Hepatocyte (in vitro differentiated cells): ENCODE measurements at regions not wholly inside any gene's neighbourhood (a gene's known extent, or its start where the extent isn't known, plus 50 kb on each side); places are given as distances from the start of the nearest gene placed in this dataset.

Source experiments
- DNase-seq: peaks from one replicate; pipeline ENCODE4 v3.0.0-alpha.2; 2016; ENCODE audit warnings: low spot score
- H2AFZ ChIP-seq: fragments of 200-600 bp; sonication (generic); 2 replicates; pipeline ENCODE4 v1.6.0; 2016; ENCODE audit warnings: antibody characterized with exemption, mild to moderate bottlenecking
- H3K27ac ChIP-seq: fragments of 200-600 bp; sonication (generic); 2 replicates; pipeline ENCODE4 v1.5.1; 2016; ENCODE audit warnings: mild to moderate bottlenecking
- H3K27me3 ChIP-seq: fragments of 200-600 bp; sonication (generic); 2 replicates; pipeline ENCODE4 v1.6.1; 2016
- H3K36me3 ChIP-seq: fragments of 200-600 bp; sonication (generic); replicated peaks from 2 replicates; pipeline ENCODE4 v1.5.1; 2016; ENCODE audit warnings: low read depth; ENCODE audit not compliant: insufficient read depth
- H3K4me1 ChIP-seq: fragments of 200-600 bp; sonication (generic); 2 replicates; pipeline ENCODE4 v1.5.1; 2016; ENCODE audit warnings: mild to moderate bottlenecking, moderate library complexity; ENCODE audit not compliant: insufficient read depth
- H3K4me2 ChIP-seq: fragments of 200-600 bp; sonication (generic); 2 replicates; pipeline ENCODE4 v1.6.0; 2016
- H3K4me3 ChIP-seq: fragments of 200-600 bp; sonication (generic); 2 replicates; pipeline ENCODE4 v1.5.1; 2016; ENCODE audit warnings: mild to moderate bottlenecking
- H3K79me2 ChIP-seq: fragments of 200-600 bp; sonication (generic); 2 replicates; pipeline ENCODE4 v1.6.0; 2017; ENCODE audit warnings: mild to moderate bottlenecking
- H3K9me2 ChIP-seq: fragments of 200-600 bp; sonication (generic); replicated peaks from 2 replicates; pipeline ENCODE4 v1.6.0; 2017; ENCODE audit warnings: mild to moderate bottlenecking; ENCODE audit not compliant: insufficient read depth
- H3K9me3 ChIP-seq: fragments of 200-600 bp; sonication (generic); 2 replicates; pipeline ENCODE4 v1.5.1; 2016; ENCODE audit warnings: low read depth, mild to moderate bottlenecking
- H4K20me1 ChIP-seq: fragments of 200-600 bp; sonication (generic); 2 replicates; pipeline ENCODE4 v1.6.0; 2016; ENCODE audit warnings: mild to moderate bottlenecking; ENCODE audit not compliant: insufficient read depth, poor library complexity, severe bottlenecking
- CTCF ChIP-seq: fragments of 200-600 bp; sonication (generic); IDR thresholded peaks from 2 replicates; pipeline ENCODE4 v1.5.1; 2016; ENCODE audit warnings: antibody characterized with exemption, mild to moderate bottlenecking; ENCODE audit not compliant: poor library complexity
- EZH2 ChIP-seq: fragments of 200-600 bp; sonication (generic); IDR thresholded peaks from 2 replicates; pipeline ENCODE4 v1.6.1; 2016; ENCODE audit warnings: antibody characterized with exemption, mild to moderate bottlenecking, borderline replicate concordance
- EZH2phosphoT487 ChIP-seq: fragments of 200-600 bp; sonication (generic); IDR thresholded peaks from one replicate; pipeline ENCODE4 v1.6.1; 2018; ENCODE audit warnings: antibody characterized with exemption, mild to moderate bottlenecking, low read depth, moderate library complexity; ENCODE audit not compliant: unreplicated experiment, severe bottlenecking
- WGBS: methylation state at CpG from one replicate; pipeline ENCODE4 v1.1.6; 2016; ENCODE audit warnings: low lambda C conversion rate; ENCODE audit errors: missing lambda C conversion rate; 5-methylcytosine and 5-hydroxymethylcytosine counted together

GRCh38 chr20:24765316-24766142, 183.5 kb upstream of the CST7 start:
- Histone ChIP-seq H3K4me2 (no peak overlapping the region), H3K4me3 (no peak overlapping the region)
- no peak for DNase-seq

GRCh38 chr20:24766143-24766527, 182.9 kb upstream of the CST7 start:
- WGBS = 89% methylated on average over 2 of the region's 2 CpGs
- TF ChIP-seq EZH2phosphoT487 (no peak), EZH2 (no peak), CTCF (no peak)
- Histone ChIP-seq H3K27me3 (no peaks in the 10 kb centered on the region), H3K27ac (no peak overlapping the region), H3K79me2 (no peaks in the 10 kb centered on the region), H4K20me1 (no peaks in the 10 kb centered on the region), H3K4me2 (no peak overlapping the region), H3K36me3 (no peaks in the 10 kb centered on the region), H2AFZ (no peak overlapping the region), H3K4me3 (no peak overlapping the region), H3K9me3 (no peaks in the 10 kb centered on the region), H3K9me2 (no peaks in the 10 kb centered on the region), H3K4me1 (peaks cover 4% of the 10 kb centered on the region)
- no peak for DNase-seq

More at GRCh38 chr20:24765316-24766142, 183.5 kb upstream of the CST7 start:
- H3K9me3 ChIP-seq = no peaks in the 10 kb centered on the region
- no peak overlapping the region for H3K27ac ChIP-seq
- H3K79me2 ChIP-seq = no peaks in the 10 kb centered on the region
- TF ChIP-seq EZH2 = no peak
- no peak for TF ChIP-seq CTCF
- TF ChIP-seq EZH2phosphoT487 = no peak
- no peaks in the 10 kb centered on the region for H3K9me2 ChIP-seq
- H2AFZ ChIP-seq = no peak overlapping the region
- peaks cover 4% of the 10 kb centered on the region for H3K4me1 ChIP-seq
- no peaks in the 10 kb centered on the region for H4K20me1 ChIP-seq
- 89% methylated on average over 12 of the region's 12 CpGs for WGBS
- H3K36me3 ChIP-seq = no peaks in the 10 kb centered on the region
- H3K27me3 ChIP-seq = no peaks in the 10 kb centered on the region

- WGBS = 88% methylated on average over 7 of the region's 7 CpGs
- no peak overlapping the region for H2AFZ ChIP-seq
- no peaks in the 10 kb centered on the region for H3K79me2 ChIP-seq
- H3K4me1 ChIP-seq = peaks cover 4% of the 10 kb centered on the region
- no peaks in the 10 kb centered on the region for H3K27me3 ChIP-seq
- no peaks in the 10 kb centered on the region for H3K36me3 ChIP-seq
- H3K27ac ChIP-seq = no peak overlapping the region
- H3K4me2 ChIP-seq = no peak overlapping the region
- H4K20me1 ChIP-seq = no peaks in the 10 kb centered on the region
- no peak for DNase-seq
- H3K9me3 ChIP-seq = no peaks in the 10 kb centered on the region
- H3K9me2 ChIP-seq = no peaks in the 10 kb centered on the region
- no peak for TF ChIP-seq CTCF
- TF ChIP-seq EZH2 = no peak
- no peak for TF ChIP-seq EZH2phosphoT487
- no peak overlapping the region for H3K4me3 ChIP-seq
Measured at GRCh38 chr20:24766826-24767622, 182.0 kb upstream of the CST7 start.
